ENCODE measurements at regions not wholly inside any gene's neighbourhood (a gene's known extent, or its start where the extent isn't known, plus 50 kb on each side); places are given as distances from the start of the nearest gene placed in this dataset.

- no peaks in the 10 kb centered on the region for H3K36me3 ChIP-seq
- TF ChIP-seq CTCF (IDR thresholded peaks at IDR 0.05), result no peak
- no peak overlapping the region for H3K27ac ChIP-seq
- H3K27me3 ChIP-seq, result no peaks in the 10 kb centered on the region
- WGBS, 2 donors, result 48 to 56% methylated on average over 13 of the region's 13 CpGs
- ATAC-seq (no peak), DNase-seq (no peak), FAIRE-seq (no peak)
- no peak overlapping the region for H3K4me3 ChIP-seq
- intact Hi-C loops (cut with DNase I), result no loop called here
- H3K4me1 ChIP-seq, result no peaks in the 10 kb centered on the region
- H3K9me3 ChIP-seq, result no peaks in the 10 kb centered on the region
Observed at GRCh38 chr2:100627330-100628300, 64.8 kb downstream of the PDCL3 start.

GRCh38 chr2:100628506-100628905 is 65.7 kb downstream of the PDCL3 start:
- Histone ChIP-seq H3K9me3 (no peaks in the 10 kb centered on the region), H3K27ac (no peak overlapping the region), H3K36me3 (no peaks in the 10 kb centered on the region), H3K27me3 (no peaks in the 10 kb centered on the region), H3K4me1 (no peaks in the 10 kb centered on the region), H3K4me3 (no peak overlapping the region)
- no peak for TF ChIP-seq CTCF (IDR thresholded peaks at IDR 0.05)
- intact Hi-C loops (cut with DNase I), result no loop called here
- DNase-seq (no peak), FAIRE-seq (no peak), ATAC-seq (no peak)
- WGBS, 2 donors, result 78 to 86% methylated on average over 13 of the region's 13 CpGs

GRCh38 chr2:100629309-100629708 is 66.5 kb downstream of the PDCL3 start:
- ATAC-seq, result no peak
- no peaks in the 10 kb centered on the region for H3K4me1 ChIP-seq
- H3K9me3 ChIP-seq, result no peaks in the 10 kb centered on the region
- H3K27ac ChIP-seq, result no peak overlapping the region
- intact Hi-C loops (cut with DNase I), result no loop called here
- no peaks in the 10 kb centered on the region for H3K36me3 ChIP-seq
- FAIRE-seq, result no peak
- H3K27me3 ChIP-seq, result no peaks in the 10 kb centered on the region
- no peak for DNase-seq
- H3K4me3 ChIP-seq, result no peak overlapping the region
- TF ChIP-seq CTCF (IDR thresholded peaks at IDR 0.05), result no peak
- WGBS, 2 donors, result 84 to 97% methylated on average over 5 of the region's 5 CpGs

- H3K4me1 ChIP-seq, result no peaks in the 10 kb centered on the region
- H3K27me3 ChIP-seq, result no peaks in the 10 kb centered on the region
- TF ChIP-seq CTCF (IDR thresholded peaks at IDR 0.05), result no peak
- DNase-seq, result no peak
- H3K36me3 ChIP-seq, result no peaks in the 10 kb centered on the region
- intact Hi-C loops (cut with DNase I), result no loop called here
- no peaks in the 10 kb centered on the region for H3K9me3 ChIP-seq
- ATAC-seq, result no peak
- FAIRE-seq, result no peak
- no peak overlapping the region for H3K27ac ChIP-seq
- 82 to 90% methylated on average over 8 of the region's 8 CpGs for WGBS, 2 donors
- H3K4me3 ChIP-seq, result no peak overlapping the region
Observed at GRCh38 chr2:100630473-100630977, 67.7 kb downstream of the PDCL3 start.

GRCh38 chr2:100632037-100632436 is 69.2 kb downstream of the PDCL3 start:
- Histone ChIP-seq H3K4me3 (no peak overlapping the region), H3K27ac (no peak overlapping the region), H3K9me3 (no peaks in the 10 kb centered on the region), H3K36me3 (no peaks in the 10 kb centered on the region), H3K27me3 (no peaks in the 10 kb centered on the region), H3K4me1 (no peaks in the 10 kb centered on the region)
- intact Hi-C loops (cut with DNase I), result no loop called here
- DNase-seq, result no peak
- FAIRE-seq, result no peak
- WGBS, 2 donors, result 72 to 81% methylated on average over 7 of the region's 7 CpGs
- no peak for ATAC-seq
- no peak for TF ChIP-seq CTCF (IDR thresholded peaks at IDR 0.05)
